ENCODE measurements at regions not wholly inside any gene's neighbourhood (a gene's known extent, or its start where the extent isn't known, plus 50 kb on each side); places are given as distances from the start of the nearest gene placed in this dataset.
"Not testable (repeated sequence)": the region's sequence is repeated elsewhere in the genome, so short reads cannot be mapped to it uniquely, and the experiment has no call there.

GRCh38 chr3:107184375-107184774, 192.9 kb upstream of the CCDC54 start:
- ChIA-PET POLR2A (no interaction called here), CTCF (interaction anchor here (1.3 kb wide), 1 partner anchor 21 kb away, joined by 4 read pairs; no protein-coding TSS in a partner anchor)
- H3K4me3 ChIP-seq (ENCODE audit: low read depth, low read length): no peak overlapping the region
- TF ChIP-seq CTCF (IDR thresholded peaks at IDR 0.05; ENCODE audit: insufficient read depth, low read length, missing control alignments): no peak
- peak; percentile 40 for DNase-seq (ENCODE audit: low read depth, low spot score)

- POLR2A ChIA-PET: no interaction called here
- TF ChIP-seq CTCF (IDR thresholded peaks at IDR 0.05; ENCODE audit: insufficient read depth, low read length, missing control alignments): no peak
- CTCF ChIA-PET: no interaction called here
Observed at GRCh38 chr3:107188262-107188661, 189.0 kb upstream of the CCDC54 start.

GRCh38 chr3:107189158-107189791, 188.0 kb upstream of the CCDC54 start:
- no peak for TF ChIP-seq CTCF (IDR thresholded peaks at IDR 0.05; ENCODE audit: insufficient read depth, low read length, missing control alignments)
- POLR2A ChIA-PET: no interaction called here
- H3K4me3 ChIP-seq (ENCODE audit: low read depth, low read length): no peak overlapping the region
- CTCF ChIA-PET: no interaction called here
- DNase-seq (ENCODE audit: low read depth, low spot score): no peak

More at GRCh38 chr3:107188262-107188661, 189.0 kb upstream of the CCDC54 start:
- no peak for DNase-seq (ENCODE audit: low read depth, low spot score)
- H3K4me3 ChIP-seq (ENCODE audit: low read depth, low read length): no peak overlapping the region

GRCh38 chr3:107193116-107193515, 184.1 kb upstream of the CCDC54 start:
- no peak for TF ChIP-seq CTCF (IDR thresholded peaks at IDR 0.05; ENCODE audit: insufficient read depth, low read length, missing control alignments)
- POLR2A ChIA-PET: no interaction called here
- CTCF ChIA-PET: interaction anchor here (1.1 kb wide), 1 partner anchor 14 kb away, joined by 4 read pairs; no protein-coding TSS in a partner anchor
- no peak overlapping the region for H3K4me3 ChIP-seq (ENCODE audit: low read depth, low read length)
- no peak for DNase-seq (ENCODE audit: low read depth, low spot score)

- H3K4me3 ChIP-seq (ENCODE audit: low read depth, low read length): no peak overlapping the region
- no peak for TF ChIP-seq CTCF (IDR thresholded peaks at IDR 0.05; ENCODE audit: insufficient read depth, low read length, missing control alignments)
- DNase-seq (ENCODE audit: low read depth, low spot score): no peak
- ChIA-PET POLR2A (interaction anchor here (1.3 kb wide), 1 partner anchor 9 kb away, joined by 3 read pairs; no protein-coding TSS in a partner anchor), CTCF (interaction anchor here (1.1 kb wide), 2 partner anchors 8 to 11 kb away, joined by 3 read pairs; no protein-coding TSS in a partner anchor)
Observed at GRCh38 chr3:107198581-107199181, 178.6 kb upstream of the CCDC54 start.

- CTCF ChIA-PET: interaction anchor here (0.9 kb wide), 1 partner anchor 34 kb away, joined by 4 read pairs; no protein-coding TSS in a partner anchor
- H3K4me3 ChIP-seq (ENCODE audit: low read depth, low read length): no peak overlapping the region
- POLR2A ChIA-PET: no interaction called here
- TF ChIP-seq CTCF (IDR thresholded peaks at IDR 0.05; ENCODE audit: insufficient read depth, low read length, missing control alignments): no peak
- DNase-seq (ENCODE audit: low read depth, low spot score): no peak
Observed at GRCh38 chr3:107201146-107201545, 176.1 kb upstream of the CCDC54 start.

GRCh38 chr3:107202885-107203284, 174.4 kb upstream of the CCDC54 start:
- DNase-seq (ENCODE audit: low read depth, low spot score); H3K4me3 ChIP-seq (ENCODE audit: low read depth, low read length); POLR2A ChIA-PET: not testable (repeated sequence)
- CTCF ChIA-PET: interaction anchor here (0.9 to 1.4 kb wide), 3 partner anchors 10 to 219 kb away, joined by 3 to 4 read pairs (median 4); no protein-coding TSS in a partner anchor

Data from AG04449 (cell line).